ENCODE measurements at regions not wholly inside any gene's neighbourhood (a gene's known extent, or its start where the extent isn't known, plus 50 kb on each side); places are given as distances from the start of the nearest gene placed in this dataset.
"Not testable (repeated sequence)": the region's sequence is repeated elsewhere in the genome, so short reads cannot be mapped to it uniquely, and the experiment has no call there.

DNA sequence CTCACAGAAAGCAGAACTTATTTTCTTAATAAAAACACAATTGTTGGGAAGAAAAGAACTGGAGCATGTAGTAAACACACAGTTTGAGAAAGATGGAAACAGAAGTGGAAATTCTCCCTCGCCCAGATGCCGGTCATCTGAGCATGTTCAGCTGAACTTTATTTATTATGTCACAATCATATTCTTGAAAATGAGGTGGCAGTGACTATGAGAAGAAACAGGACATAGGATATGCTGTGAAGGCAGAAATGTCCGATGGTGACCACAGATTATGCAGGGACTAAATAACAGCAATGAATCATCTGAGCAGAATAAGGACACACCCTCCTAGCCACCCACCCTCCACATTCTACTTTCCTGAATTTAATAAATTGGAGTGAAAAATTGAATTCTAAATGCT is 425.3 kb upstream of the NOX3 start:
- DNase-seq (ENCODE audit: low spot score) (no peak), ATAC-seq (ENCODE audit: low read depth) (no peak)
- TF ChIP-seq, protein P1, sequence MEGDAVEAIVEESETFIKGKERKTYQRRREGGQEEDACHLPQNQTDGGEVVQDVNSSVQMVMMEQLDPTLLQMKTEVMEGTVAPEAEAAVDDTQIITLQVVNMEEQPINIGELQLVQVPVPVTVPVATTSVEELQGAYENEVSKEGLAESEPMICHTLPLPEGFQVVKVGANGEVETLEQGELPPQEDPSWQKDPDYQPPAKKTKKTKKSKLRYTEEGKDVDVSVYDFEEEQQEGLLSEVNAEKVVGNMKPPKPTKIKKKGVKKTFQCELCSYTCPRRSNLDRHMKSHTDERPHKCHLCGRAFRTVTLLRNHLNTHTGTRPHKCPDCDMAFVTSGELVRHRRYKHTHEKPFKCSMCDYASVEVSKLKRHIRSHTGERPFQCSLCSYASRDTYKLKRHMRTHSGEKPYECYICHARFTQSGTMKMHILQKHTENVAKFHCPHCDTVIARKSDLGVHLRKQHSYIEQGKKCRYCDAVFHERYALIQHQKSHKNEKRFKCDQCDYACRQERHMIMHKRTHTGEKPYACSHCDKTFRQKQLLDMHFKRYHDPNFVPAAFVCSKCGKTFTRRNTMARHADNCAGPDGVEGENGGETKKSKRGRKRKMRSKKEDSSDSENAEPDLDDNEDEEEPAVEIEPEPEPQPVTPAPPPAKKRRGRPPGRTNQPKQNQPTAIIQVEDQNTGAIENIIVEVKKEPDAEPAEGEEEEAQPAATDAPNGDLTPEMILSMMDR (IDR thresholded peaks at IDR 0.05; ENCODE audit: poor library complexity, severe bottlenecking) = no peak

GRCh38 chr6:155872961-155873360 is 417.3 kb upstream of the NOX3 start:
- Histone ChIP-seq H3K27me3 (ENCODE audit: insufficient read depth, poor library complexity, severe bottlenecking) (no peaks in the 10 kb centered on the region), H3K4me3 (ENCODE audit: severe bottlenecking) (no peak overlapping the region), H3K9me3 (ENCODE audit: severe bottlenecking) (no peaks in the 10 kb centered on the region), H3K4me1 (ENCODE audit: insufficient read depth, poor library complexity, severe bottlenecking) (no peaks in the 10 kb centered on the region), H3K27ac (ENCODE audit: poor library complexity, severe bottlenecking) (no peak overlapping the region), H3K36me3 (ENCODE audit: low read depth) (no peaks in the 10 kb centered on the region)
- ATAC-seq (ENCODE audit: low read depth) (no peak), DNase-seq (ENCODE audit: low spot score) (no peak)
- TF ChIP-seq, protein P1 (IDR thresholded peaks at IDR 0.05; ENCODE audit: poor library complexity, severe bottlenecking) = no peak

More for the DNA sequence above, 425.3 kb upstream of the NOX3 start:
- Histone ChIP-seq H3K27ac (ENCODE audit: poor library complexity, severe bottlenecking) (no peak overlapping the region), H3K4me3 (ENCODE audit: severe bottlenecking) (no peak overlapping the region), H3K36me3 (ENCODE audit: low read depth) (no peaks in the 10 kb centered on the region), H3K27me3 (ENCODE audit: insufficient read depth, poor library complexity, severe bottlenecking) (no peaks in the 10 kb centered on the region), H3K4me1 (ENCODE audit: insufficient read depth, poor library complexity, severe bottlenecking) (no peaks in the 10 kb centered on the region), H3K9me3 (ENCODE audit: severe bottlenecking) (no peaks in the 10 kb centered on the region)

DNA sequence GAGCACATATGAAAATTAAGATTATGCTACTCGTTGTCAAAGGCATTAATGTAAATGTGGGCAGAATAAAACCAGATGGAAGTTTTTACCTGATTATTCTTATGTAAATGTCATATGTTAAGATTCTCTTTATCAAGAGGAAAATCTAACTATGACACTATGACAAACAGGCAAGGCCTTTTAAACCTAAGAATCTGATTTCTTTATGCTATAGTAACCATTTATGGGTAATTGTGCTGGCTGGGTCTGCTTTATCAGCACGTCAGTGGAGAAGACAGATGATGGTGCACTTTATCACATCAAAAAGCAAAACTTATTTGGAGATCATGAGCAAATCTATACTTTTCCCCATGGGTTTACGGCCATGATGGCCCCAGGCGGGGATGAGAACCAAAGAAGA is 412.0 kb upstream of the NOX3 start:
- Histone ChIP-seq H3K9me3 (ENCODE audit: severe bottlenecking) (no peaks in the 10 kb centered on the region), H3K27me3 (ENCODE audit: insufficient read depth, poor library complexity, severe bottlenecking) (no peaks in the 10 kb centered on the region), H3K36me3 (ENCODE audit: low read depth) (no peaks in the 10 kb centered on the region), H3K4me1 (ENCODE audit: insufficient read depth, poor library complexity, severe bottlenecking) (no peaks in the 10 kb centered on the region), H3K27ac (ENCODE audit: poor library complexity, severe bottlenecking) (no peak overlapping the region), H3K4me3 (ENCODE audit: severe bottlenecking) (no peak overlapping the region)
- no peak for DNase-seq (ENCODE audit: low spot score)
- ATAC-seq (ENCODE audit: low read depth) = no peak
- TF ChIP-seq, protein P1 (IDR thresholded peaks at IDR 0.05; ENCODE audit: poor library complexity, severe bottlenecking) = no peak

DNA sequence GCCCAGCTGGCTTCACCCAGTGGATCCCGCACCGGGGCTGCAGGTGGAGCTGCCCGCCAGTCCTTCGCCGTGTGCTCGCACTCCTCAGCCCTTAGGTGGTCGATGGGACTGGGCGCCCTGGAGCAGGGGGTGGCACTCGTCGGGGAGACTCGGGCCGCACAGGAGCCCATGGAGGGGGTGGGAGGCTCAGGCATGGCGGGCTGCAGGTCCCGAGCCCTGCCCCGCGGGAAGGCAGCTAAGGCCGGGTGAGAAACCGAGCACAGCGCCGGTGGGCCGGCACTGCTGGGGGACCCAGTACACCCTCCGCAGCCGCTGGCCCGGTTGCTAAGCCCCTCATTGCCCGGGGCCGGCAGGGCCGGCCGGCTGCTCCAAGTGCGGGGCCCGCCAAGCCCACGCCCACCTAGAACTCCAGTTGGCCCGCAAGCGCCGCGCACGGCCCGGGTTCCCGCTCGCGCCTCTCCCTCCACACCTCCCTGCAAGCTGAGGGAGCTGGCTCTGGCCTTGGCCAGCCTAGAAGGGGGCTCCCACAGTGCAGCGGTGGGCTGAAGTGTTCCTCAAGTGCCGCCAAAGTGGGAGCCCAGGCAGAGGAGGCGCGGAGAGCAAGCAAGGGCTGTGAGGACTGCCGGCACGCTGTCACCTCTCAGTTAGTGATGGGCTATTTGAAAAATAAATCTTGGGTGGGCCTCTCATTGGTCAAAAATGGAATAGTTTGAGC is 411.2 kb upstream of the NOX3 start:
- not testable (repeated sequence) for H3K9me3 ChIP-seq (ENCODE audit: severe bottlenecking); H3K27ac ChIP-seq (ENCODE audit: poor library complexity, severe bottlenecking); H3K27me3 ChIP-seq (ENCODE audit: insufficient read depth, poor library complexity, severe bottlenecking); DNase-seq (ENCODE audit: low spot score); H3K4me1 ChIP-seq (ENCODE audit: insufficient read depth, poor library complexity, severe bottlenecking); H3K36me3 ChIP-seq (ENCODE audit: low read depth); H3K4me3 ChIP-seq (ENCODE audit: severe bottlenecking); ATAC-seq (ENCODE audit: low read depth)

DNA sequence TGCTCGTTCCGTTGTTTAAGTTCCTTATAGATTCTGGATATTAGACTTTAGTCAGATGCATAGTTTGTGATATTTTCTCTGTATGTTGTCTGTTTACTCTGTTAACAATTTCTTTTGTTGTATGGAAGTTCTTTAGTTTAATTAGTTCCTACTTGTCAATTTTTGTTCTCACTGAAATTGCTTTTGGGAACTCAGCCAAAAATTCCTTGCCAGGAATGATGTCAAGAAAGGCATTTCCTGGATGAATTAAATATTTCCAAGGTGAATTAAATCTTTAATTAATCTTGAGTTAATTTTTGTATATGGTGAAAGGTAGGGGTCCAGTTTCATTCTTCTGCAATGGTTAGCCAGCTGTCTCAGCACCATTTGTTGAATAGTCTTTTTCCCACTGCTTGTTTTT is 406.2 kb upstream of the NOX3 start:
- Histone ChIP-seq H3K36me3 (ENCODE audit: low read depth) (no peaks in the 10 kb centered on the region), H3K27ac (ENCODE audit: poor library complexity, severe bottlenecking) (no peak overlapping the region), H3K4me3 (ENCODE audit: severe bottlenecking) (no peak overlapping the region), H3K4me1 (ENCODE audit: insufficient read depth, poor library complexity, severe bottlenecking) (no peaks in the 10 kb centered on the region), H3K27me3 (ENCODE audit: insufficient read depth, poor library complexity, severe bottlenecking) (no peaks in the 10 kb centered on the region), H3K9me3 (ENCODE audit: severe bottlenecking) (no peaks in the 10 kb centered on the region)
- TF ChIP-seq, protein P1 (IDR thresholded peaks at IDR 0.05; ENCODE audit: poor library complexity, severe bottlenecking) = no peak
- DNase-seq (ENCODE audit: low spot score) = no peak
- ATAC-seq (ENCODE audit: low read depth) = no peak

DNA sequence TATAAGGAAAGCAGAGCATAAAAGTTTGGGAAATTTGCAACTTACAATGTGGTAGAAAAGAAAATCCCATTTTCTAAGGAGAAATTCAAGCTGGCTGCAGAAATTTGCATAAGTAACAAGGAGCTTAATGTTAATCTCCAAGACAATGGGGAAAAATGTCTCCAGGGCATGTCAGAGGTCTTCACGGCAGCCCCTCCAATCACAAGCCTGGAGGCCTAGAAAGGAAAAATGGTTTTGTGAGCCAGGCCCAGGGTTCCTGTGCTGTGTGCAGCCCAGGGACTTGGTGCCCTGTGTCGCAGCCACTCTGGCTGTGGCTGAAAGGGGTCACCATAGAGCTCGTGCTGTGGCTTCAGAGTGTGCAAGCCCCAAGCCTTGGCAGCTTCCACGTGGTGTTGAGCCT is 403.3 kb upstream of the NOX3 start:
- not testable (repeated sequence) for H3K4me3 ChIP-seq (ENCODE audit: severe bottlenecking); ATAC-seq (ENCODE audit: low read depth); DNase-seq (ENCODE audit: low spot score); H3K9me3 ChIP-seq (ENCODE audit: severe bottlenecking); H3K27ac ChIP-seq (ENCODE audit: poor library complexity, severe bottlenecking); H3K4me1 ChIP-seq (ENCODE audit: insufficient read depth, poor library complexity, severe bottlenecking); H3K36me3 ChIP-seq (ENCODE audit: low read depth); H3K27me3 ChIP-seq (ENCODE audit: insufficient read depth, poor library complexity, severe bottlenecking)

Measured in RWPE2 (cell line).